Skin of body (tissue), 1 donor: ENCODE measurements at regions not wholly inside any gene's neighbourhood (a gene's known extent, or its start where the extent isn't known, plus 50 kb on each side); places are given as distances from the start of the nearest gene placed in this dataset.

Experiments
- DNase-seq: peaks from one replicate; lab custom pipeline; 2025; lab: John Stamatoyannopoulos, UW

DNA sequence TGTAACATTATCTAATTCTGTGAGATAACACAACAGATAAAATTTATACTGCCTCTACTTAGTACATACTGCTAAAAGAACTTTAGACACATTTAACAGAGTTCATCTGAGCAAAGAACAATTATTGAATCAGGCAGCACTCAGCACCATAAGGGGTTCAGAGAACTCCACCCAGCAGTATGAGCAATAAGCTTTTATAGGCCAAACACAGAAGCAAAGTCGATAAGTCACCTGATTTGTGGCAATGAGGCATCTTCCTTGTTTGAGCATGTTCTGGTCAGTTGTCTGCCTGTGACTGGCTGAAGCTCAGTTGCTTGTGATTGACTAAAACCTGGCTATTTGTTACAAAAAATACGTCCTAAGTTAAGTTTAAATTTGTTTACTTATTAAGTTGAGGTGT is 746.1 kb upstream of the DDX18 start:
- no peak for DNase-seq

DNA sequence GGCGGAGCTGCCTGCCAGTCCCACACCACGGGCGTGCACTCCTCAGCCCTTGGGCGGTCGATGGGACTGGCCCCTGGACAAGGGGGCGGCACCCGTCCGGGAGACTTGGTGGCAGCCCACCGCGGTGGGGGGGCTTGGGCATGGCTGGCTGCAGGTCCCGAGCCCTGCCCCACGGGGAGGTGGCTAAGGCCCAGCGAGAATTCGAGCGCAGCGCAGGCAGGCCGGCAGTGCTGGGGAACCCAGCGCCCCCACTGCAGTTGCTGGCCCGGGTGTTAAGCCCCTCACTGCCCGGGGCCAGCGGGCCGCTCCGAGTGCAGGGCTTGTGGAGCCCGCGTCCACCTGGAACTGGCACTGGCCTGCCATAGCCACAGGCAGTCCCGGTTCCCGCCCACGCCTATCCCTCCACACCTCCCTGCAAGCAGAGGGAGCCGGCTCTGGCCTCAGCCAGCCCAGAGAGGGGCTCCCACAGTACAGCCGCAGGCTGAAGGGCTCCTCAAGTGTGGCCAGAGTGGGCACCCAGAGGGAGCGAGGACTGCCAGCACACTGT is 742.9 kb upstream of the DDX18 start:
- DNase-seq, result no peak

DNA sequence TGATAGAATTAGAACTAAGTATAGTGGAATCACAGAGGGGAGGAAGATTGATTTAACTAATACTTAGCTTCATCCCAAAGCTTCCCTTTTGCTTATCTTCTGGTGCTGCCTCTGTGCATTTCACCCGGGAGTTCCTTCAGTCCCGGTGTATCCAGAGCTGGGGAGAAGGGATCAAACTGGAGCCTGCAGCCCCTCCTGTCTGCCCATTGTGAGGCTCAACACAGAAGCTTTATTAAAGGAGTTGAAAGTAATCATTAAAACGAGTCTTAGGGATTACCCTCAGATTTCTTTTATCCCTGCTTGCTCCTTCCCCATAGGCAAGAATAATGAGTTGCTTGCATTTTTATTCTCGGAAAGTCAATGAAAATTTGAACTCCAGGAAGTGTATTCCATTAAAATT is 739.7 kb upstream of the DDX18 start:
- DNase-seq, result no peak

DNA sequence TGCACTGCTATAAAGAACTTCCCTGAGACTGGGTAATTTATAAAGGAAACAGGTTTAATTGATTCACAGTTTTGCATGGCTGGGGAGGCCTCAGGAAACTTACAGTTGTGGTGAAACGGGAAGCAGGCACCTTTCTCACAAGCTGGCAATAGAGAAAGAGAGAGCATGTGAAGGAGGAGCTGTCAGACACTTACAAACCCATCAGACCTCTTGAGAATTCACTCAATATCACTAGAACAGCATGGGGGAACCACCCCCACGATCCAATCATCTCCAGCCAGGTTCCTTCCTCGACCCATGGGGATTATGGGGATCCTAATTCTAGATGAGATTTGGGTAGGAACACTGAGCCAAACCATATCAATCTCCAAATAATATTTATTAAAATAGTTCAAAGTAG is 729.2 kb upstream of the DDX18 start:
- no peak for DNase-seq

DNA sequence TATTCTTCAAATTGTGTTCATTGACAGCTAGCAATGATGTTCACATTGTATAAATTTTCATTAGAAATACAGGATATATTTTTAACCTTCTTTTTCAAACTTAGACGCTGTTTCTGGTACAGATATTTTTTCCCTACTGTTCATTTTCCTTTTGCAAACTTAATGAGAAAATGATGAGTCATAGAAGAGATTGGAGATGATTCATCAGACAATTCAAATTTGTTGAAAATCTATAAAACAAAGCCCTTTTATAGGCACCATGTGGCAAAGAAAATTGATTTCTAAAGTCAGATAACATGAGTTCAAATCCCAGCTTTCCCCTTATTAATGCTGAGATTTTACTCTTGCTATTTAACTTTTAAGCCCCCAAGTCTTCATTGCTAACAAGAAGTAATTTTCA is 728.8 kb upstream of the DDX18 start:
- DNase-seq, result no peak

DNA sequence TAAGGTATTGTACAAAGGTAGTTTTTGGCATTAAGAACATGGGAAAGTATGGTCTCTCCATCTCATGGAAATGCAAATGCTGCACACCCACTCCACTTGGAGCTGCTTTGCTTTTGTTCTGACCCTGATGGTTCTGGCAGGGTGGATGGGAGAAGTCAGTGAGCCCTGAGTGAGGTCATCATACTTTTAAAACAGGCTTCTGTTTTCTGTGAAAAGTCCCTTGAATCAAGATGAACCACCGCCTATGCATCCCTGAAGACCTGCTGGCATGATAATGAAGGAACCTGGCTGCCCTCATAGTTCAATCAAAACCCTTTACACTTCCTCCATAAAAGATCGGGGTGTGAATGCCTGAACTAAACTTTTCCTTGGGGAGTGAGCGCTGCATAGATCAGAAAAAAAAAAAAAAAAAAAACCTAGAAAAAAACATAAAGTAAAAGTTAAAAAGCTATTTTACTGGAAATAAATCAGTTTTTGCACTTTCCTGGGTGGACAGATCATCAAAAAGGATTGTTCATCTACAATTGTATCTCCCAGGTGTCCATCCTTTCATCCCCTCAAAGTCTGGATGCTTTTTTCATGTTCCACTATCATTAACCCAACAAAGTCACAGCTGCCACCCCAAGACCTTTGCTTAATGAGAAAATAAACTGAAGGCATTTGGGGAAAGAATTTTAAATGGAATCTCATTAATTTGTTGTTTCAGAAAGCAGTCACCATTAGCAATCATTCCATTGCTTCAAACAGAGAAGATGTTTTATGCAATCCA is 728.1 kb upstream of the DDX18 start:
- DNase-seq, result no peak

DNA sequence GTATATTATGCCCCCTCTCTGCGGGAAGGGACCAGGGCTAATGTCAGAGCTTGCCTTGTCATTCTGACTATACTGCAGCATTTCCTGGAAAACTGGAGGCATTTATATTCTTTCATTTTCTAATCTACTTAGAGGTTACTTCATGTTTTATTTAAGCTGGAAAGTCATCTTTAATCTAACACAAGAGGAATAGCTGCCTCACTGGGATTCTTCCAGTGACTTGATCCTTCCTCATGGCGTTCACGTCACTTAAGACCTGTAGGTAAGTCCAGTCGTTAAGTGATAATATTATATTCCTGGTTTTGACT is 727.6 kb upstream of the DDX18 start:
- DNase-seq, result no peak

DNA sequence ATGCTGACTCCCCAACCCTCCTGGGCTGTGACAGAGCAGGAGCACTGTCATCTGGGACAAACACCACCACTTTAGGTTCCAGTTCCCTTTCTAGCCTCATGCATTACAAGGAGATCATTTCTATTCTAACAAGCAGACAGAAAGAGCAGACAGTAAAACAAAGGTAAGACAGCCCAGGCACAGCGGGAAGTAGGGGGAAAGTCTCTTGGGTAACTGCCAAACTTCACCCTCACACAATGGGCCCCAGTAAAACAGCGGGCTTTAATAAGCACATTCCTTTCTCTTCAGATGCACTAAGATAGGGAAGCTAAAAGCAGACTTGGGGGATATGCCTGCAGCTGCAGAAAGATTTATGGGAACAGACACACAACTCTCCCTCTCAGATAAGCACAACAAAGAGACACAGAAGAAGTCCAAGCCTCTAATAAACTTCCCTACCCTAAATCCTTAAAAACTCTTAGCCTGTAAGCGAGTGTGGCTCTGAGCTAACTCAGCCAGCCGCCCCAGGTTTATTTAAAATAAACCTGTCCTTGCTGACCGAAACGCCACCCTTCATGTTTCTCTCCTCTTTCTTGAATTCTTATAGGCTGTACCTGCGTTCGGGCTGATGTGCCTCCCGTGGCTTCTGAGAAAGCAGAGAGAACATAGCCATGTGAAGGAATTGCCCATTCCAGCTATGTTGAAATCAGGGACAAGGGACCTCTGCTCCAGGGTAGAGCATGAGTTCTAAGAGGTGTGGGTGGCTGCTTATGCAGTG is 726.8 kb upstream of the DDX18 start:
- no peak for DNase-seq

DNA sequence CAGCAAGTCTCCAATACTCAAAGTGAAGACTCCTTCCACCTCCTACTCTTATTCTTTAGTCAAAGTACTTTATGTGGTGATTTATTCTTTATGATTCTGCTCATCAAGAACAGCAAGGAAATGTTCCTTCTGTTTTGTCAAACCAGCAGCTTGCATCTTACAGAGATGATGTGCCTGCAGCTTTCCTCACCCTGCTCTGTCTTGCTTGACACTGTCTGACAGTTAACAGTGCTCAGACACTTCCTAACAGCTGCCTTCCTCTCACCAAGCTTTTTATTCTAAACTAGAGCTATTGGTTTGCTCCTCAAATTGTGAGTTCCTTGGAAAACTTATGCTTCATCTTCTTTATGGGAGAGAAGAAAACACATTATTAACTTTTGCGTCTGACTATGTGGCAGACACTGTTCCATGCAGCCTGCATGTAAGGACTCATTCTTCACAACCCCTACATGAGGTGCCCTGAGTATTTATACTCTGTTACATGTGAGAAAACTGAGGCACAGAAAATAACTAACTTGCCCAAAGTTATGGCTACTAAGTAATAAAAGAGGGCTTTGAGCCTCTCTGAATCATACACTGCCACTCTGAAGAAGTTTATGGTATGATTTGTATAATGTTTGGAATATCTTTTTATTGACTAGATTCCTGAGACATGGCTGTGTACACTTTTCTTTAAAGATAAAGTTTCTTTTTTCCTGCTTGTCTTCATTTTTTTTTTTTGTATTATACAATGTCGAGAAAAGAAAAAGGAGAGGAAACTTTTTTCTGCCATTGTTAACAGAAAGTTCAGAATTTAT is 723.3 kb upstream of the DDX18 start:
- DNase-seq, result no peak

DNA sequence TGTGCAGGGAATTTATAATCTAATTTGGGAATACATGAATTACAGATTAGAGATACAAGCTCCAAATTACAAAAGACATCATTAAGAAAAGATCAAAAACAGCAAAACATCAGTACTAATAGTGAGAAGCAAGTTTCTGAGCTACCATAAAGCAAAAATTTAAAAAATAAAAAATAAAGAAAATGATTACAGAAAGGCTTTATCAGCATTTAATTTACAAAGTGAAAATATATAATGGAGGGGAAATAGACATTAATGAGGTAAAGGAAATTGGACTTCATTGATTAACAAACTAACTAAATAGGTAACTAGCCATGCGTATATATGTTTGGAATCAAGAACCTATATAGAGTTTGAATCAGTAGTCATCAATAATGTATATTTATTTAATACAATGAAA is 712.9 kb upstream of the DDX18 start:
- DNase-seq, result no peak

DNA sequence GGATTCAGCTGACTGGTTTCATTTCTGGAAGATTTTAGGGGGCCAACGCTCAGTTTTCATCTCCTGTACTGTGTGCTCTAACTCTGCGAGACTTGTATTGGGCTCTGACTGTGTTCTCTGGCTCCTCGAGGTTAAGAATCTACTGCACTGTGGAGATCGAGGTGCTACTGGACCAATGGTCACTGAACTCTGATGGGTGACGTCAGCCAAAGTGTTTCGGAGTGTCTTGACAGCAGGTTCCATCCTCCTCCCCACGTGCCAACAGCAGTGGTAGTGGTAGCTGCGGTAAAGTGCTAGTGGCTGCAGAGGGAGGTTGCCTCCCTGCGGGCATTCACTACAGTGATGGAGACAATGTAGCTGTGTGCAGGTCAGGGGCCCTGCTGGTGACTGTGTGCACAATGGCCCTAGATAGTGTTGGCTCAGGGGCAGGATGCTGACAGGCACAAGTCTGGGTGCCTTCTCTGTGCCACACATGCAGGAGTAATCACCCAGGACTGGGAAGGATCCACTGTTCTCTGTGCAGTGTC is 705.7 kb upstream of the DDX18 start:
- DNase-seq, result no peak

DNA sequence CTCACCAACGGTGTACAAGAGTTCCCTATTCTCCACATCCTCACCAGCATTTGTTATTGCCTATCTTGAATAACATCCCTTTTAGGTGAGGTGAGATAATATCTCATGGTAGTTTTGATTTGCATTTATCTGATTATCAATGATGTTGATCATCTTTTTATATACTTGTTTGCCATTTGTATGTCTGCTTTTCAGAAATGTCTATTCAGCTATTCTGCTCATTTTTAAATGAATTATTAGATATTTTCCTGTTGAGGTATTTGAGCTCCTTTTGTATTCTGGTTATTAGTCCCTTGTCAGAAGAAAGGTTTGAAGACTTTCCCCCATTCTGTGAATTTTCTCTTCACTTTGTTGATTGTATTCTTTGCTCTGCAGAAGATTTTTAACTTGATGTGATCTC is 695.5 kb upstream of the DDX18 start:
- DNase-seq, result no peak

DNA sequence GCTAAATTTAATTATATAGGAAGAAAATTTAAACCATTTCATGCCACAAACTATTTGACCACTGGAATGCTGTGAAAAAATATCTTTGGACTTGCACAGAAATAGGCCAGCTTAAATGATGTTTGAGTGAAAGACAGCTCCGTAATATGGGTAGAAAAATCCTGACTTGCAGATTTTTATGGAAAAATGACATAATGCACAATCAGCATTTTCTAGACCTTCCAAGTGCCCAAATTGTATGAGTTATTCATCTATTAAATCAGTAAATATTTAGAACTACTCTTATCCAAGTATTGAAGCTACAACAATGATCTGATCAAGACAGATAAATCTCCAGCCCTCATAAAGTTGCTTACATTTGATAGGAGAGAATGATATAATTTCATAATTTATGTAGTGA is 691.1 kb upstream of the DDX18 start:
- no peak for DNase-seq

DNA sequence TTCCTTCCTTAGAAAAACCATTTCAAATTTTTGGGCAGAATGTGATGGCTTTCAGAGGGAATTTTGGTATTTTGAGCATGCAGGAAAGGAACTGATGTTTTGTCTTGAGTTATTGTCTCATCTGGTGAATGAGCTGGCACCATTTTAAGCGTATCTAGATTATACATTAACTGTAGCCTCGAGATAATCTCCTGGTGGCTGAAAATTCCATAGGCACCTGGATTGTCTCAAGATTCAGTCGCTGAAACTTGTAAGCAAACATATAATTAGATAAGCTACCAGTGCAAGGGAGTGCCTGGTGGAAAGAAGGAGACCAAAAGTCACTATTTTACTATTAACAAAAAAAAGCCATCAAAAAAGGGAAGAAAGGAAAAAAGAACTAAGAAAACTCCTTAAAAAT is 687.8 kb upstream of the DDX18 start:
- no peak for DNase-seq

DNA sequence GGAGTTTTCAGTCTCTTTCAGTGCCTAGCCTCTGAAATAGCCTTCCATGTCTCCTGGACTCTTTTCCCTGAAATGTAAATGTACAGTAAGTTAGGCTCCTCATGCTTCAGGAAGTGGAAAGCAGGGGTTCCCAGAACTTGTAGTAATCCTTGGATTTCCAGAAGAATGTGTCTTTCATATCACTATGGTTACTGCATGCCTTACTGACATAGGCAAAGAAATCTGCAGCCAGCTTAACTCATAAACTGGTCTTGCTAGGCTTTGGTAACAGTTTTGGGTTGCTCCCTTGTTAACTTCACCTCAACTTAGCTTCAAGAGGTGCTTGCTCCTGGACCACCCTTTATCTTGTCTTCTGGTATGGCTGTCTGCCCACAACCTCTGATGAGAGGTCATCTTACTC is 686.8 kb upstream of the DDX18 start:
- no peak for DNase-seq

DNA sequence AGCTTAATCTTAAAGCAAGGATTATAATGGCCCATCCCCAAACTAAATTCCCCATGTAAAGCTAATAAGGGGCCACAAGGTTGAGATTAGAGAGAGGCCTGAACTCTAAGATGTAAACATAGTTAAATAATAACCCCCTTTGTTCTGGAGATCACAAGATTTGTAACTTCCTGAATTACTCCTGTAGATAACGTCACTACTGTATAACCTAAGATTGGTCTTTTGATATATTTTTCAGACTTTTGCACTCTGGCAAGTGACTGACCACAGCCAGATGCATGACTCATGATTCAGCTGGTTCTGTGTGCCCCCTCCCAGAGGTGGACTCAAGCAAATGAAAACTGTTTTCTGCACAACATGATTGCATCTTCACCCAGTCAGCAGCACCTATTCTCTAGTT is 686.0 kb upstream of the DDX18 start:
- no peak for DNase-seq

DNA sequence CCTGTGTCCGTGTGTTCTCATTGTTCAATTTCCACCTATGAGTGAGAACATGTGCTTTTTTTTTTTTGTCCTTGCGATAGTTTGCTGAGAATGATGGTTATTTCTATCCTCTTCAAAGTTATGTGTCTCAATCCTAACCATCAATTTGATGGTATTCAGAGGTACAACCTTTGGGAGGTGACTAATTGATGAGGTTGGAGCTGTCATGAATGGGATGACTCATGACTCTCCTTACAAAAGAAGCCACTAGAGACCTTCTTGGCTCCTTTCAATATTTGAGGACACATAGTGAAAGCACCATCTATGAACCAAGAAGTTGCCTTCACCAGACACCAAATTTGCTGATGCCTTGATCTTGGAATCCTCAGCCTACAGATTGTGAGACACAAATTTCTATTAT is 677.1 kb upstream of the DDX18 start:
- DNase-seq, result no peak

DNA sequence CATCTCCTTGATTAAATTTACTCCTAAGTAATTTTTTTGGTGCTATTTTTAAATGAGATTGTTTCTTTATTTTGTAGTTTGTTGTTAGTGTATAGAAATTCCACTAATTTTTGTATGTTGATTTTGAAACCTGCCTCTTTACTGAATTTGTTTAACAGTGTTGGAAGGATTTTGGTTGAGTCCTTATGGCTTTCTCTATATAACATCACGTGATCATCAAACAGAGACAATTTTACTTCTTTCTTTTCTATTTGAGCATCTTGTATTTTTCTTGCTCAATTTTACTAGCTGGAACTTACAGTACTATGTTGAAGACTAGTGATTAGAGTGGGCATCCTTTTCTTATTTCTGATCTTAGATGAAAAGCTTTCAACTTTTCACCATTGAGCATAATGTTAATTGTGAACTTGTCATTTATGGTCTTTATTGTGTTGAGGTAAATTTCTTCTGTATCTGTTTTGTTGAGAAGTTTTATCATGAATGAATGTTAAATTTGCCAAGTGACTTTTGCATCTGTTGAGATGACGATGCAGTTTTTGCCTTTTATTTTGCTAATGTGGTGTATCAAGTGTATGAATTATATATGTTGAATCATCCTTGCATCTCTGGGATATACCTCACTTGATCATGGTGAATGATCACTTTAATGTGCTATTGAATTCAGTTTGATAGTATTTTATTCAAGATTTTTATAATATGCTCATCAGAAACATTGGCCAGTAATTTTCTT is 645.3 kb upstream of the DDX18 start:
- no peak for DNase-seq

DNA sequence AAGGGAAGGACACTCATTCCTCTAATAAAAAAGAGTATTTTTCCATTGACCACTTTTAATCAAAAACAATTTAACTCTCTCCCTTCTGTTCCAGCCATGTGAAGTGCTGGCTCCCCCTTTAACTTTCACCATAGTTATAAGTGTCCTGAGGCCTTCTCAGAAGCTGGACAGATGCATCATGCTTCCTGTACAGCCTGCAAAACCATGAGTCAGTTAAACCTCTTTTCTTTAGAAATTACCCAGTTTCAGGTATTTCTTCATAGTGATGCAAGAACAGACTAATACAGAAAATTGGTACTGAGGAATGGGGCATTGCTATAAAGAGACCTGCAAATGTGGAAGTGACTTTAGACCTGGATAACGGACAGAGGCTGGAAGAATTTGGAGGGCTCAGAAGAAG is 643.6 kb upstream of the DDX18 start:
- no peak for DNase-seq

DNA sequence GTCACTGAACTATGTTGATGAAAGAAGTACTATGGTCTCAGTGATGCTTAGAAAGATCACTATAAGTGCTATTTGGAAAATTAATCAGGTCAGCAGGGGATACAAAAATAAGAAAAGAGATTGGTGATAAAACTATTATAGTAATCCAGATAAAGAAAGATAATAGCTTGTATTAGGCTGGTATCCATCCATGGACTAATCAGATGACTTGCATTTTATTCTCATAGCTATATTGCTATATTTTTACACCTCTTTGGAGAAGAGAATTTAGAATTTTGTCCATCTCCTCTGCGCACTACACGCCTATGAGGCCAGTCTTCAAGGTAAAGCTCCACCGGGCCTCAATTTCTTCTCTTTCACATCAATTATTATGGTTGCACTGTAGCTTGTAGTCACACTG is 635.1 kb upstream of the DDX18 start:
- no peak for DNase-seq

DNA sequence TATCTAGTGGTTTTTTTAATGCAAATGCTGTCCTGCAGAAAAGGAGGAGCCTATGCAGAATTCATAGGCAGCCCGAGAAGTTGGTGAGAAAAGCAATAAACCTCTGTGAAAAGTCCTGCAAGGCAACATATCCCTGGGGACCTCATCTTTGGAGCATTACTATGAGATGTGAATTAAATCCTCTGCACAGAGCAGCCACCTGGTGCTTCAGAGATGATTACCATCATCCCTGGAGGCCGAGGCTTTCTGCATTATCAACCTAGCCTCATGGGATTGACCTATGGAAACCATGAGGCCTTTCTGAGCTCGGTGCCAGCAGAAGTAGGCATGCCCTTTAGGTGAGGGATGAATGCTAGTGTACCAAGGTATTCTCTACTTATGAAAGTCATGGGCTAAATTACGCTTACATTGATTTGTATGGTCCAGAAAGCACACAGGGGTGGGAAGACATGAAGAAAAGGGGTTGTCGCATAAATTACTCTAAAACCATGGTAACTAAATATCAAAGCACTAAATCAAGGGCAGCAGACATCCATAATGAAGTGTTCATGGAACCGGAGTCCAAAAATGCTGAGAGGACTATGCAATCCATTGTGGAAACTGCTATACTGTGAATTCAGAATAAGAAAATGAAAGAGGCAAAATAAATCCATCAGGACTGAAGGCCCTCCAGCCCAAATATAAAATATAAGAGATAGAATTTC is 623.5 kb upstream of the DDX18 start:
- DNase-seq, result no peak
